Liver (tissue), 8 donors: ENCODE measurements at regions not wholly inside any gene's neighbourhood (a gene's known extent, or its start where the extent isn't known, plus 50 kb on each side); places are given as distances from the start of the nearest gene placed in this dataset.

Source experiments
- DNase-seq: peaks from one replicate; pipeline ENCODE4 v3.0.0-alpha.2; 2017; ENCODE audit warnings: low spot score
- H3K27ac ChIP-seq, 2 donors: one replicate each; pipeline ENCODE4 v1.7.0; 2013; ENCODE audit warnings: inconsistent platforms in 2 of 2, low read length in 2 of 2, control low read depth in 1 of 2, low read depth in 1 of 2, mild to moderate bottlenecking in 1 of 2
- H3K27me3 ChIP-seq, 4 donors: one replicate each; pipeline versions ENCODE4 v1.6.1 to v1.7.0; 2013; ENCODE audit warnings: low read length in 3 of 4, inconsistent platforms in 1 of 4, mild to moderate bottlenecking in 1 of 4, moderate library complexity in 1 of 4; ENCODE audit not compliant: control insufficient read depth in 4 of 4, insufficient read depth in 4 of 4
- H3K36me3 ChIP-seq, 4 donors: one replicate each; pipeline versions ENCODE4 v1.6.1 to v1.7.0; 2013; ENCODE audit warnings: low read length in 3 of 4, mild to moderate bottlenecking in 3 of 4, low read depth in 1 of 4, moderate library complexity in 1 of 4; ENCODE audit not compliant: control insufficient read depth in 4 of 4, insufficient read depth in 3 of 4
- H3K4me1 ChIP-seq, 4 donors: one replicate each; pipeline versions ENCODE4 v1.6.1 to v1.7.0; 2013; ENCODE audit warnings: low read length in 3 of 4, mild to moderate bottlenecking in 3 of 4, moderate library complexity in 1 of 4; ENCODE audit not compliant: control insufficient read depth in 4 of 4, insufficient read depth in 4 of 4
- H3K4me3 ChIP-seq, 3 donors: one replicate each; pipeline versions ENCODE4 v1.6.1 to v1.7.0; 2013; ENCODE audit warnings: low read length in 3 of 3, control low read depth in 1 of 3, low read depth in 1 of 3, mild to moderate bottlenecking in 1 of 3
- H3K9ac ChIP-seq, 2 donors: one replicate each; pipeline ENCODE4 v1.7.0; 2013; ENCODE audit warnings: low read length in 2 of 2, mild to moderate bottlenecking in 2 of 2, moderate library complexity in 2 of 2, control low read depth in 1 of 2, low read depth in 1 of 2
- H3K9me3 ChIP-seq, 4 donors: one replicate each; pipeline versions ENCODE4 v1.6.1 to v1.7.0; 2013; ENCODE audit warnings: low read length in 3 of 4; ENCODE audit not compliant: control insufficient read depth in 4 of 4
- ATF3 ChIP-seq: IDR thresholded peaks from 2 replicates; pipeline ENCODE4 v1.6.1; 2016; ENCODE audit warnings: antibody characterized with exemption
- CTCF ChIP-seq: fragments of 150-350 bp; IDR thresholded peaks from 2 replicates; pipeline ENCODE4 v1.5.1; 2017; ENCODE audit warnings: improper control_type of control experiment, low read depth, low read length; ENCODE audit not compliant: missing input control
- EGR1 ChIP-seq, 2 donors: IDR thresholded peaks; 2 replicates each; pipeline ENCODE4 v1.6.1; 2016 to 2018; ENCODE audit warnings: antibody characterized with exemption in 2 of 2, low read depth in 2 of 2
- FOXA1 ChIP-seq: IDR thresholded peaks from 2 replicates; pipeline ENCODE4 v1.6.1; 2016; ENCODE audit warnings: antibody characterized with exemption
- FOXA2 ChIP-seq: IDR thresholded peaks from 2 replicates; pipeline ENCODE4 v1.6.1; 2016; ENCODE audit warnings: antibody characterized with exemption
- GABPA ChIP-seq, 2 donors: IDR thresholded peaks in 1 of 2; conservative IDR thresholded peaks in 1 of 2; 2 replicates each; pipeline ENCODE4 v1.6.1; 2016; ENCODE audit warnings: antibody characterized with exemption in 2 of 2, mild to moderate bottlenecking in 1 of 2, moderate library complexity in 1 of 2
- HNF4A ChIP-seq, 2 donors: conservative IDR thresholded peaks; 2 replicates each; pipeline ENCODE4 v1.6.1; 2016; ENCODE audit warnings: antibody characterized with exemption in 2 of 2, mild to moderate bottlenecking in 2 of 2
- HNF4G ChIP-seq: IDR thresholded peaks from 2 replicates; pipeline ENCODE4 v1.6.1; 2016; ENCODE audit warnings: antibody characterized with exemption
- JUND ChIP-seq, 2 donors: IDR thresholded peaks; 2 replicates each; pipeline ENCODE4 v1.6.1; 2016; ENCODE audit warnings: antibody characterized with exemption in 2 of 2
- MAX ChIP-seq: IDR thresholded peaks from 2 replicates; pipeline ENCODE4 v1.6.1; 2016; ENCODE audit warnings: antibody characterized with exemption
- NR2F2 ChIP-seq: IDR thresholded peaks from 2 replicates; pipeline ENCODE4 v1.6.1; 2016; ENCODE audit warnings: antibody characterized with exemption
- RAD21 ChIP-seq, 2 donors: IDR thresholded peaks; 2 replicates each; pipeline ENCODE4 v1.6.1; 2016; ENCODE audit warnings: antibody characterized with exemption in 2 of 2, mild to moderate bottlenecking in 2 of 2
- REST ChIP-seq: IDR thresholded peaks from 2 replicates; pipeline ENCODE4 v1.6.1; 2016; ENCODE audit warnings: antibody characterized with exemption, mild to moderate bottlenecking
- RXRA ChIP-seq, 2 donors: IDR thresholded peaks; 2 replicates each; pipeline ENCODE4 v1.6.1; 2017 to 2018; ENCODE audit warnings: antibody characterized with exemption in 2 of 2, mild to moderate bottlenecking in 1 of 2
- SP1 ChIP-seq: IDR thresholded peaks from 2 replicates; pipeline ENCODE4 v1.6.1; 2018; ENCODE audit warnings: antibody characterized with exemption, mild to moderate bottlenecking
- TAF1 ChIP-seq: conservative IDR thresholded peaks from 2 replicates; pipeline ENCODE4 v1.6.1; 2016; ENCODE audit warnings: antibody characterized with exemption, mild to moderate bottlenecking
- YY1 ChIP-seq: IDR thresholded peaks from 2 replicates; pipeline ENCODE4 v1.6.1; 2016; ENCODE audit warnings: antibody characterized with exemption, mild to moderate bottlenecking
- ZBTB33 ChIP-seq: IDR thresholded peaks from 2 replicates; pipeline ENCODE4 v1.6.1; 2016; ENCODE audit warnings: antibody characterized with exemption
- WGBS: extraction: QIAGEN DNeasy Blood & Tissue Kit; methylation state at CpG from one replicate; pipeline ENCODE4 v1.1.7; 2013; 5-methylcytosine and 5-hydroxymethylcytosine counted together
- donor health status: healthy.
- donor health status: healthy.
- donor health status: healthy.
- donor health status: healthy.
- donor health status: healthy.

GRCh38 chr1:227451954-227452353 is 111.4 kb upstream of the ZNF678 start:
- H3K4me3 ChIP-seq = no peak overlapping the region
- no peaks in the 10 kb centered on the region for H3K4me1 ChIP-seq
- no peaks in the 10 kb centered on the region for H3K36me3 ChIP-seq
- TF ChIP-seq SP1 (no peak), JUND (IDR thresholded peaks at IDR 0.05) (no peak), FOXA2 (no peak), HNF4G (no peak), MAX (no peak), GABPA (IDR thresholded peaks at IDR 0.05 in 1 of 2, conservative IDR thresholded peaks at IDR 0.05 in 1 of 2) (no peak), HNF4A (conservative IDR thresholded peaks at IDR 0.05) (no peak), RXRA (IDR thresholded peaks at IDR 0.05) (no peak), NR2F2 (no peak), CTCF (no peak), RAD21 (IDR thresholded peaks at IDR 0.05) (no peak), YY1 (no peak), EGR1 (IDR thresholded peaks at IDR 0.05; ENCODE audit: low read depth in 2 of 2) (no peak), ATF3 (no peak), ZBTB33 (no peak), FOXA1 (no peak), REST (no peak), TAF1 (no peak)
- no peak overlapping the region for H3K9ac ChIP-seq
- no peak overlapping the region for H3K27ac ChIP-seq
- no peak for DNase-seq
- H3K9me3 ChIP-seq = peaks cover 0 to 2% (median 0%) of the 10 kb centered on the region in 4 donors
- H3K27me3 ChIP-seq = no peaks in the 10 kb centered on the region

- Histone ChIP-seq H3K4me3 (no peak overlapping the region), H3K36me3 (no peaks in the 10 kb centered on the region), H3K27ac (no peak overlapping the region), H3K4me1 (no peaks in the 10 kb centered on the region), H3K9ac (no peak overlapping the region), H3K27me3 (no peaks in the 10 kb centered on the region), H3K9me3 (peaks cover 0 to 2% (median 0%) of the 10 kb centered on the region in 4 donors)
- DNase-seq = no peak
- 77% methylated on average over 2 of the region's 2 CpGs for WGBS
- no peak for TF ChIP-seq REST
- no peak for TF ChIP-seq FOXA1
- no peak for TF ChIP-seq ATF3
- no peak for TF ChIP-seq MAX
- TF ChIP-seq HNF4A (conservative IDR thresholded peaks at IDR 0.05) = no peak
- TF ChIP-seq RXRA (IDR thresholded peaks at IDR 0.05) = no peak
- no peak for TF ChIP-seq CTCF
- TF ChIP-seq NR2F2 = no peak
Measured at GRCh38 chr1:227451057-227451456, 112.3 kb upstream of the ZNF678 start.
